Fibroblast of pulmonary artery (primary cell): ENCODE measurements at regions not wholly inside any gene's neighbourhood (a gene's known extent, or its start where the extent isn't known, plus 50 kb on each side); places are given as distances from the start of the nearest gene placed in this dataset.
A peak's percentile ranks its signal among the peaks of the same experiment; 100 is the strongest.

ENCODE experiments used
- DNase-seq: peaks from one replicate; pipeline ENCODE4 v3.0.0-alpha.2; 2010; ENCODE audit warnings: low read depth
- H3K4me3 ChIP-seq: replicated peaks from 2 replicates; pipeline ENCODE4 v1.5.1; 2011; ENCODE audit warnings: low read depth, mild to moderate bottlenecking, control low read depth, low read length, moderate library complexity
- CTCF ChIP-seq: IDR thresholded peaks from 2 replicates; pipeline ENCODE4 v1.5.1; 2011; ENCODE audit warnings: mild to moderate bottlenecking, control low read depth, low read length, inconsistent platforms; ENCODE audit errors: missing control alignments

DNA sequence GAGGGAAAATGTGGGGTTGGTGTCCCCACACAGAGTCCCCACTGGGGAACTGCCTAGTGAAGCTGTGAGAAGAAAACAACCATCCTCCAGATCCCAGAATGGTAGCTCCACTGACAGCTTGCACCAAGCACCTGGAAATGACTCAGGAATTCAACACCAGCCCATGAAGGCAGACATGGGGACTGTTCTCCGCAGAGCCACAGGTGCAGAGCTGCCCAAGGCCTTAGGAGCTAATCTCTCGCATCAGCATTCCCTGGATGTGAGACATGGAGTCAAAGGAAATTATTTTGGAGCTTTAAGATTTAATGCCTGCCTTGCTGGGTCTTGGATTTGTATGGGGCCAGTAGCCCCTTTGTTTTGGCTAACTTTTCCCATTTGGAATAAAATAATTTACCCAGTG is 367.9 kb downstream of the FAM133A start:
- TF ChIP-seq CTCF: no peak
- no peak for DNase-seq
- no peak overlapping the region for H3K4me3 ChIP-seq

DNA sequence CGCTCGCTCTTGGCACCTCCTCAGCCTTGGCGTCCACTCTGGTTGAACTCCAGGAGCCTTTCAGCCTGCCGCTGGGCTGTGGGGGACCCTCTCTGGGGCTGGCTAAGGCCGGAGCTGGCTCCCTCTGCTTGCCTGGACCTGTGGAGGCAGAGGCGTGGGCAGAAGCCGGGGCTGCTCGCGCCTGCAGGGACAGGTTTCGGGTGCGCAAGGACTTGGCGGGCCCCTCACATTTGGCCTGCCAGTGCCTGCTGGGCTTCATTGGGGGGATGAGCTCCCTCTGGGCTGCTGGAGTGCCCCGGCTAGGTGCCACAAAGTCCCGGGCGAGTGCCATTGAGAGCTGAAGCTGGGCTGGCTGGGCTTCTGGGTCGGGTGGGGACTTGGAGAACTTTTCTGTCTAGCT is 371.7 kb downstream of the FAM133A start:
- no peak for TF ChIP-seq CTCF

GRCh38 chrX:94051926-94052325 is 377.9 kb downstream of the FAM133A start:
- no peak overlapping the region for H3K4me3 ChIP-seq
- TF ChIP-seq CTCF: no peak
- no peak for DNase-seq

More for the DNA sequence above, 371.7 kb downstream of the FAM133A start:
- no peak for DNase-seq
- H3K4me3 ChIP-seq: no peak overlapping the region

DNA sequence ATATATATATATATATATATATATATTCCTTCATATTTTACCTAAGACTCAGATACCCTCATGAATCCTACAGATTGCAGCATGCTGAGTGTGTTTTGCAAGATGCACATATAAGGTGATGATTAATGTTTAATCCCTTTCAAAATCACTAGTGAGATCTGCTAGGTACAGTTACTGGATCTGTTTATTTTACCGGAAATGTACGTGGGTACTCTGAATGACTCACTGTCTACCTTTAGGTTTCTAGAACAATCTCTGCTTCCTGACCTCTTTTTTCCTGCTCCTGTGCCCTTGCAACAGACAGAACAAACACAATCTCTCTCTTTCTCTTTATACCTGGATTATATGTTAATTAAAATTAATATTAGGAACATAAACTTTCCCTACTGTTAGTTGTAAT is 379.6 kb downstream of the FAM133A start:
- TF ChIP-seq CTCF: no peak
- DNase-seq: no peak
- H3K4me3 ChIP-seq: no peak overlapping the region

- no peak for TF ChIP-seq CTCF
- no peak for DNase-seq
- no peak overlapping the region for H3K4me3 ChIP-seq
Measured at GRCh38 chrX:94057385-94057784, 383.4 kb downstream of the FAM133A start.

DNA sequence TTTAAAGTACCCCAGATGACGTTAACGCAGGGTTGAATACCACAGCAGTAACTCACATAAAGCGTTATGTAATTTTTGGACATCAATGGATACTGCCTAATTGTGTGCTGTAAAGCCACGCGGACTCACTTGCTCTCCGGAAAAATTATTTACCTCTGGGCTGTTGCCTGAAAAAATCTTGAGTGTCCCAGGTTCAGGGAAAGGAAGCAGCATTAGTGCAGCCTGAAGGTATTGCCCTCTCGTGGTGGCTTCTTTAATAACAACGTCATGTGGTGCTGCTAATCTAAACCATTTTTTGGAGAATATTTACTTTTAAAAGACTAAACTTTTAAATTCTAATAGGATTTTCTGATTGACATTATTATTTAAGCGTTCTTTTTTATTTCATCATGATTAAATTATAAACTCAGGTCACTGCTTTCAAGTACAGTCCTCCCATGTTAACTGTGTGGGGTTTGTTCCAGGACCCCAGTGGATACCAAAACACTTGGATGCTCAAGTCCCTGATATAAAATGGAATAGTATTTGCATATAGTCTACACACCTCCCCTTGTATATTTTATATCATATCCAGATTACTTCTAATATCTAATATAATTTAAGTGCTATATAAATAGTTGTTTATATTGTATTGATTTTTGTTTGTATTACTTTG is 384.8 kb downstream of the FAM133A start:
- peak; percentile 8 for TF ChIP-seq CTCF
- DNase-seq: peak; percentile 0
- H3K4me3 ChIP-seq: no peak overlapping the region

- TF ChIP-seq CTCF: no peak
- no peak for DNase-seq
- no peak overlapping the region for H3K4me3 ChIP-seq
Measured at GRCh38 chrX:94065091-94065490, 391.1 kb downstream of the FAM133A start.
